GM12873 (cell line): ENCODE measurements at regions not wholly inside any gene's neighbourhood (a gene's known extent, or its start where the extent isn't known, plus 50 kb on each side); places are given as distances from the start of the nearest gene placed in this dataset.

Experiments used
- CTCF ChIP-seq: IDR thresholded peaks from 2 replicates; pipeline ENCODE4 v1.5.1; 2012; ENCODE audit warnings: low read depth, mild to moderate bottlenecking, moderate library complexity, low read length, control low read depth; ENCODE audit not compliant: insufficient read depth; ENCODE audit errors: missing control alignments

- TF ChIP-seq CTCF: no peak
Measured at GRCh38 chrX:107559506-107559905, 68.8 kb upstream of the PRPS1 start.

- TF ChIP-seq CTCF: no peak
Measured at GRCh38 chrX:107560041-107560440, 68.3 kb upstream of the PRPS1 start.

GRCh38 chrX:107560980-107561379 lies 67.3 kb upstream of the PRPS1 start:
- TF ChIP-seq CTCF: no peak

GRCh38 chrX:107561468-107562215 lies 66.7 kb upstream of the PRPS1 start:
- TF ChIP-seq CTCF: no peak

GRCh38 chrX:107562482-107562881 lies 65.8 kb upstream of the PRPS1 start:
- no peak for TF ChIP-seq CTCF

GRCh38 chrX:107563824-107564223 lies 64.5 kb upstream of the PRPS1 start:
- TF ChIP-seq CTCF: no peak

GRCh38 chrX:107565015-107565414 lies 63.3 kb upstream of the PRPS1 start:
- no peak for TF ChIP-seq CTCF
